ENCODE measurements at regions not wholly inside any gene's neighbourhood (a gene's known extent, or its start where the extent isn't known, plus 50 kb on each side); places are given as distances from the start of the nearest gene placed in this dataset.
"Not testable (repeated sequence)": the region's sequence is repeated elsewhere in the genome, so short reads cannot be mapped to it uniquely, and the experiment has no call there.

GRCh38 chr3:164320962-164321361 lies 757.3 kb downstream of the SI start:
- DNase-seq (ENCODE audit: extremely low read depth, low read depth): no peak
- TF ChIP-seq, protein P1, sequence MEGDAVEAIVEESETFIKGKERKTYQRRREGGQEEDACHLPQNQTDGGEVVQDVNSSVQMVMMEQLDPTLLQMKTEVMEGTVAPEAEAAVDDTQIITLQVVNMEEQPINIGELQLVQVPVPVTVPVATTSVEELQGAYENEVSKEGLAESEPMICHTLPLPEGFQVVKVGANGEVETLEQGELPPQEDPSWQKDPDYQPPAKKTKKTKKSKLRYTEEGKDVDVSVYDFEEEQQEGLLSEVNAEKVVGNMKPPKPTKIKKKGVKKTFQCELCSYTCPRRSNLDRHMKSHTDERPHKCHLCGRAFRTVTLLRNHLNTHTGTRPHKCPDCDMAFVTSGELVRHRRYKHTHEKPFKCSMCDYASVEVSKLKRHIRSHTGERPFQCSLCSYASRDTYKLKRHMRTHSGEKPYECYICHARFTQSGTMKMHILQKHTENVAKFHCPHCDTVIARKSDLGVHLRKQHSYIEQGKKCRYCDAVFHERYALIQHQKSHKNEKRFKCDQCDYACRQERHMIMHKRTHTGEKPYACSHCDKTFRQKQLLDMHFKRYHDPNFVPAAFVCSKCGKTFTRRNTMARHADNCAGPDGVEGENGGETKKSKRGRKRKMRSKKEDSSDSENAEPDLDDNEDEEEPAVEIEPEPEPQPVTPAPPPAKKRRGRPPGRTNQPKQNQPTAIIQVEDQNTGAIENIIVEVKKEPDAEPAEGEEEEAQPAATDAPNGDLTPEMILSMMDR (IDR thresholded peaks at IDR 0.05; ENCODE audit: low read depth, low read length, missing control alignments): no peak
- H3K4me3 ChIP-seq (replicated peaks; ENCODE audit: low read depth, low read length): no peak overlapping the region

DNA sequence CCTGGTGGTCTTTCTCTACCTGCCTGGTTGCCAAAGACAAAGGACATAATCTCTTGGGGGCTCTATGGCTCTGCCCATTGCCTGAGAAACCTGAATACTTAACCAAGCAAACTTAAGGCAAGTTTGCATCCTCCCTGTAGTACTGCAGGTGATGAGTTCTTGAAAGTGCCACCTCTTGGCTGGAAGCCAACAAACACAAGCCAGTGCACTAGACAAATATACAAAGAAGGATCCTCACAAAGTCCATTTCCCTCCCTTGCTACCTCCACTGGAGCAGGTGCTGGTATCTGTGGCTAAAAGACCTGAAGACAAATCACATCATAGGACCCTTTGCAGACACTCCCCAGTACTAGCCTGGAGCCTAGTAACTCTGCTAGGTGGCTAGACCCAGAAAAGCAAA lies 772.3 kb downstream of the SI start:
- no peak overlapping the region for H3K4me3 ChIP-seq (replicated peaks; ENCODE audit: low read depth, low read length)
- TF ChIP-seq, protein P1 (IDR thresholded peaks at IDR 0.05; ENCODE audit: low read depth, low read length, missing control alignments): no peak
- no peak for DNase-seq (ENCODE audit: extremely low read depth, low read depth)

DNA sequence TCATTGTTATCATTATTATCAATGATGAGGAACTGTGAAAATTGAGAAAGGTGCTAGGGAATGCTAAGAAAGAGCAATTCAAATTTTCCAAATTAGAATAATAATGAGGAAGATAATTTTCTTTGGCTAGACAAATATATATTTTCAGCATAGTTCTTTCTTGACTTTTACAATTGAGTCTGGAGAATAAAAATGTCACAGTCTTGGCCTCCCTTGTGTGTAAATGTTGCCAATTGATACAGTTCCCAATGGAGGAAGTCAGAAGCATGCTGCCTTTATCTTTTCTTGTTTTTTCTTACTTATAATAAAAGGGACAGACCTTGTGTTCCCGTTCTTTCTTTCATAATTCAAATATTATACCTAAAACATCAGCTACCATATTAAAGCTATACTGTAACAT lies 774.4 kb downstream of the SI start:
- no peak overlapping the region for H3K4me3 ChIP-seq (replicated peaks; ENCODE audit: low read depth, low read length)
- TF ChIP-seq, protein P1 (IDR thresholded peaks at IDR 0.05; ENCODE audit: low read depth, low read length, missing control alignments): no peak
- DNase-seq (ENCODE audit: extremely low read depth, low read depth): no peak

DNA sequence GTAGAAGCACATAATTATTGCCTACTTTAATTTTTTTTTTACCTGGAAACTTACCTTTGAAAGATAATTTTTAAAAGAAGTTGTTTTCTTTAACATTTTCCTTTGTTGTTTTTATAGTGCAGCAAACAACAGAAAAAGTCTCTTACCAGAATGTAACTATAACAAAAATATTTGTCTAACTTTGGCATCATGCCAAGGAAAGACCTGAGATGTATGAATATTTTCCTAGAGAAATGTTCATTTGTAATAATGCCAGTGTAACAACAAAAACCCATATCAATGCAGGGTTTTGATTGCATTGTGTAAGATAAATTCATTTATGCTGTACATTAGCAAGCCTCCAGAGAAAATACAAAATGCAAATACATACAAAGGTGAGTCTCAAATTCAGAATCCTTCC lies 775.7 kb downstream of the SI start:
- DNase-seq (ENCODE audit: extremely low read depth, low read depth): no peak
- TF ChIP-seq, protein P1 (IDR thresholded peaks at IDR 0.05; ENCODE audit: low read depth, low read length, missing control alignments): no peak
- no peak overlapping the region for H3K4me3 ChIP-seq (replicated peaks; ENCODE audit: low read depth, low read length)

- not testable (repeated sequence) for DNase-seq (ENCODE audit: extremely low read depth, low read depth); H3K4me3 ChIP-seq (replicated peaks; ENCODE audit: low read depth, low read length)
Measured at GRCh38 chr3:164291486-164291885, 786.8 kb downstream of the SI start.

DNA sequence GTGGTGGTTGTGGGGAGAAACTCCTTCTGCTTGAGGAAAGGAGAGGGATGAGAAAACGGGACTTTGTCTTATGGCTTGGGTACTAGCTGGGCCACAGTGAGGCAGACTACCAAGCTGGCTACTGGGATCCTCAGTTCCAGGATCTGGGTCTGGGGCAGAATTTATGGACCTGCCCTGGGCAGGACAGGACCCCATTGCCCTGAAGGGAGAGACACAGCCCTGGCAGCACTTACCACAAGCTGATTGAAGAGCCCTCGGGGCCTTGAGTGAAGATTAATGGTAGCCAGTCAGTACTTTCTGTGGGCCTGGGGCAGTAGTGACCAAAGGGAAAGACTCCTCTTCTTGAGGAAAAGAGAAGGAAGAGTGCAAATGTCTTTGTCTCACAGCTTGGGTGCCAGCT lies 799.7 kb downstream of the SI start:
- H3K4me3 ChIP-seq (replicated peaks; ENCODE audit: low read depth, low read length): no peak overlapping the region
- TF ChIP-seq, protein P1 (IDR thresholded peaks at IDR 0.05; ENCODE audit: low read depth, low read length, missing control alignments): no peak
- no peak for DNase-seq (ENCODE audit: extremely low read depth, low read depth)

DNA sequence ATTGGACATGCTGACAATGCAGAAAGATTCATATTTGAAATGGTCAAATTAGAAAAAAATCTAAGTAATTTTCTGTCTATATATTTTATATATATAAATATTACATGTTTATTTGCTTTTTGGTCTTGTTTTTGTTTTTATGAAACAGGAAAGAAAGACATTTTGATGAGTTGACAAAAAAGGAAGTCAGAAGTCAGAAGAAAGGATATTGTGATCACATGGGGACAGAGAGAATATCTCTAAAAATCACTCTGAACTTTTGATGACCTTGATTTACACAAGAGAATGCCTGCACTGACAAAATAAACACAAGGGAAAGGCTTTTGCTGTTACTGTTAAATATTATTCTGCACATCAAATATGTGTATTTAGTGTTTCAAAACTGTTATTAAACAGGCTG lies 811.2 kb downstream of the SI start:
- DNase-seq (ENCODE audit: extremely low read depth, low read depth): no peak
- no peak overlapping the region for H3K4me3 ChIP-seq (replicated peaks; ENCODE audit: low read depth, low read length)
- TF ChIP-seq, protein P1 (IDR thresholded peaks at IDR 0.05; ENCODE audit: low read depth, low read length, missing control alignments): no peak

All from HFF-Myc (cell line).